HCT116 (cell line): ENCODE measurements at regions not wholly inside any gene's neighbourhood (a gene's known extent, or its start where the extent isn't known, plus 50 kb on each side); places are given as distances from the start of the nearest gene placed in this dataset.

ENCODE experiments used
- ATAC-seq: fragments of 200-7000 bp; cut with Tn5 transposase; 2 replicates; pipeline ENCODE4 v1.9.1; 2020; ENCODE audit warnings: mild to moderate bottlenecking, moderate library complexity
- BruUV-seq: library from RNA; stranded (reverse); fragments of 400-500 nt; replicated peaks from 2 replicates; lab custom pipeline; 2021; lab: Mats Ljungman, UMichigan
- CTCF ChIA-PET: fragments of 300-600 bp; sonication (Branson Sonifier 250); formaldehyde crosslinking; loops from one replicate; lab custom pipeline; 2021; ENCODE audit warnings: antibody characterized with exemption; lab: Charles Lee
- POLR2A ChIA-PET: fragments of 300-600, 350-600 bp; sonication (Branson Sonifier 250); formaldehyde crosslinking; loops from one replicate; lab custom pipeline; 2021; ENCODE audit warnings: antibody characterized with exemption; lab: Charles Lee
- RAD21 ChIA-PET, 2 experiments: fragments of 300-600 bp; sonication (Branson Sonifier 250); formaldehyde crosslinking; loops; one replicate each; lab custom pipeline; 2023; ENCODE audit warnings: low total read pairs in 2 of 2; ENCODE audit not compliant: uncharacterized antibody in 2 of 2, unreplicated experiment in 2 of 2, low non-redundant PET in 1 of 2; lab: Charles Lee
- DNase-seq: peaks from one replicate; pipeline ENCODE4 v3.0.0-alpha.2; 2010; ENCODE audit warnings: low read depth, low spot score
- H2AFZ ChIP-seq: fragments of 200-600 bp; shearing (Covaris generic), sonication (generic); 2 replicates; pipeline ENCODE4 v1.6.1; 2017; ENCODE audit warnings: low read depth, mixed run types, mixed read lengths, antibody characterized with exemption, low read length; ENCODE audit not compliant: poor library complexity, severe bottlenecking
- H3K27ac ChIP-seq: 2 replicates; pipeline ENCODE4 v1.5.1; 2012; ENCODE audit warnings: low read depth, low read length
- H3K27me3 ChIP-seq: fragments of 200-600 bp; sonication (generic); 2 replicates; pipeline ENCODE4 v1.6.1; 2016; ENCODE audit warnings: mixed run types, low read length, mixed read lengths; ENCODE audit not compliant: insufficient read depth
- H3K36me3 ChIP-seq, 2 experiments: fragments of 200-500 bp in 1 of 2; fragments of 200-600 bp in 1 of 2; sonication (Bioruptor generic) in 1 of 2; sonication (generic) in 1 of 2; 2 replicates each; pipeline versions ENCODE4 v1.5.1 to v1.6.1; 2014 to 2016; ENCODE audit warnings: low read length in 2 of 2, inconsistent platforms in 1 of 2, mixed read lengths in 1 of 2, mixed run types in 1 of 2; ENCODE audit not compliant: insufficient read depth in 2 of 2, control insufficient read depth in 1 of 2
- H3K4me1 ChIP-seq, 2 experiments: fragments of 200-600 bp in 1 of 2; sonication (generic) in 1 of 2; 2 replicates each; pipeline versions ENCODE4 v1.5.1 to v1.6.1; 2012 to 2017; ENCODE audit warnings: low read length in 2 of 2, inconsistent platforms in 1 of 2, mild to moderate bottlenecking in 1 of 2, mixed read lengths in 1 of 2, mixed run types in 1 of 2, moderate library complexity in 1 of 2; ENCODE audit not compliant: insufficient read depth in 2 of 2, control insufficient read depth in 1 of 2
- H3K4me2 ChIP-seq: fragments of 200-600 bp; sonication (generic); 2 replicates; pipeline ENCODE4 v1.6.1; 2017; ENCODE audit warnings: mixed run types, low read length, mixed read lengths
- H3K4me3 ChIP-seq, 2 experiments: fragments of 200-600 bp in 1 of 2; sonication (generic) in 1 of 2; replicated peaks in 1 of 2; 2 replicates each; pipeline ENCODE4 v1.5.1; 2011 to 2016; ENCODE audit warnings: low read length in 2 of 2, control low read depth in 1 of 2, low read depth in 1 of 2, mild to moderate bottlenecking in 1 of 2, mixed read lengths in 1 of 2, mixed run types in 1 of 2
- H3K79me2 ChIP-seq: fragments of 200-600 bp; sonication (generic); 2 replicates; pipeline ENCODE4 v1.6.1; 2017; ENCODE audit warnings: mild to moderate bottlenecking, mixed run types, low read length, moderate library complexity, mixed read lengths; ENCODE audit not compliant: insufficient read depth
- H3K9ac ChIP-seq: fragments of 200-600 bp; sonication (generic); 2 replicates; pipeline ENCODE4 v1.6.1; 2016; ENCODE audit warnings: low read length, mixed read lengths
- H3K9me2 ChIP-seq: fragments of 200-600 bp; sonication (generic), shearing (Covaris generic); 2 replicates; pipeline ENCODE4 v1.6.1; 2017; ENCODE audit warnings: mixed run types, mild to moderate bottlenecking, moderate library complexity; ENCODE audit not compliant: insufficient read depth
- H3K9me3 ChIP-seq, 2 experiments: fragments of 200-500 bp in 1 of 2; fragments of 200-600 bp in 1 of 2; sonication (Bioruptor generic) in 1 of 2; sonication (generic) in 1 of 2; 2 replicates each; pipeline ENCODE4 v1.6.1; 2014 to 2017; ENCODE audit warnings: low read length in 2 of 2, mixed read lengths in 2 of 2, inconsistent platforms in 1 of 2, low read depth in 1 of 2, mild to moderate bottlenecking in 1 of 2, mixed run types in 1 of 2, moderate library complexity in 1 of 2; ENCODE audit not compliant: control insufficient read depth in 1 of 2, insufficient read depth in 1 of 2
- H4K20me1 ChIP-seq: fragments of 200-600 bp; sonication (generic), shearing (Covaris generic); 2 replicates; pipeline ENCODE4 v1.6.1; 2017; ENCODE audit warnings: mixed run types, mild to moderate bottlenecking, moderate library complexity; ENCODE audit not compliant: insufficient read depth
- CTCF ChIP-seq, 3 experiments: fragments of 200-600 bp in 1 of 3; sonication (generic) in 1 of 3; IDR thresholded peaks in 2 of 3; conservative IDR thresholded peaks in 1 of 3; 2 replicates each; pipeline ENCODE4 v1.5.1; 2012 to 2017; ENCODE audit warnings: low read depth in 2 of 3, low read length in 2 of 3, antibody characterized with exemption in 1 of 3, borderline replicate concordance in 1 of 3, control low read depth in 1 of 3, mild to moderate bottlenecking in 1 of 3, mixed read lengths in 1 of 3, mixed run types in 1 of 3, moderate library complexity in 1 of 3; ENCODE audit not compliant: insufficient read depth in 1 of 3
- MAX ChIP-seq: IDR thresholded peaks from 2 replicates; pipeline ENCODE4 v1.6.1; 2012
- RAD21 ChIP-seq: IDR thresholded peaks from 2 replicates; pipeline ENCODE4 v1.6.1; 2012; ENCODE audit warnings: low read depth, mild to moderate bottlenecking
- ZFX ChIP-seq: fragments of 450-650 bp; IDR thresholded peaks from 2 replicates; pipeline ENCODE4 v1.6.1; 2017
- ZNF274 ChIP-seq: fragments of 200-500 bp; sonication (Bioruptor generic); IDR thresholded peaks from 2 replicates; pipeline ENCODE4 v1.6.1; 2014; ENCODE audit warnings: mild to moderate bottlenecking, low read depth, low read length, inconsistent platforms
- intact Hi-C: fragments of 100-400 bp; cut with micrococcal nuclease; formaldehyde crosslinking; loops from 2 replicates; pipeline ENCODE4 v1.10.0; 2022

- peak overlapping the region; percentile 99 for H3K27ac ChIP-seq
- no peaks in the 10 kb centered on the region for H3K9me2 ChIP-seq
- no peaks in the 10 kb centered on the region for H3K79me2 ChIP-seq
- H2AFZ ChIP-seq: no peak overlapping the region
- no peaks in the 10 kb centered on the region for H4K20me1 ChIP-seq
- ATAC-seq (no peak), DNase-seq (no peak)
- ChIA-PET RAD21 (interaction anchor here in 1 of 2 experiments (0.7 kb wide), 1 partner anchor 82 kb away, joined by 3 read pairs; no protein-coding TSS in a partner anchor), CTCF (interaction anchor here (0.6 kb wide), 1 partner anchor 57 kb away, joined by 3 read pairs; no protein-coding TSS in a partner anchor), POLR2A (interaction anchor here (0.8 to 2.8 kb wide), 4 partner anchors 13 to 75 kb away, joined by 3 to 9 read pairs (median 3); no protein-coding TSS in a partner anchor)
- intact Hi-C loops: no loop called here
- peaks cover 0 to under 1% of the 10 kb centered on the region in 2 experiments; a peak in 1 of 4 replicates for H3K36me3 ChIP-seq
- no peaks in the 10 kb centered on the region for H3K27me3 ChIP-seq
- no TSS peak for BruUV-seq
- peak overlapping the region; percentile 16 for H3K4me2 ChIP-seq
- 0 out of 4 replicates have a peak, but pooled peaks cover 0 to 3% of the 10 kb centered on the region in 2 experiments for H3K9me3 ChIP-seq
- no peak overlapping the region for H3K4me3 ChIP-seq
- peaks cover 70 to 76% of the 10 kb centered on the region in 2 experiments for H3K4me1 ChIP-seq
- TF ChIP-seq RAD21 (no peak), ZNF274 (no peak), ZFX (0 out of 2 replicates have a peak, but pooled peaks have one; percentile 7)
- H3K9ac ChIP-seq: peak overlapping the region; percentile 31; the same call in 1 of the 2 replicates
These were observed 89.1 kb upstream of the ERRFI1 start for GRCh38 chr1:8115031-8115768.

GRCh38 chr1:8113262-8114220 lies 87.4 kb upstream of the ERRFI1 start:
- H2AFZ ChIP-seq: peak overlapping the region; percentile 54
- BruUV-seq: no TSS peak
- peaks cover 53 to 59% of the 10 kb centered on the region in 2 experiments for H3K4me1 ChIP-seq

More at GRCh38 chr1:8113262-8114220, 87.4 kb upstream of the ERRFI1 start:
- ChIA-PET CTCF (interaction anchor here (1.2 kb wide), 1 partner anchor 16 kb away, joined by 6 read pairs; no protein-coding TSS in a partner anchor), RAD21 (interaction anchor here in 1 of 2 experiments (0.6 kb wide), 1 partner anchor 160 kb away, joined by 3 read pairs; no protein-coding TSS in a partner anchor), POLR2A (interaction anchor here (1.3 to 1.8 kb wide), 5 partner anchors 12 to 88 kb away, joined by 3 to 8 read pairs (median 6); no protein-coding TSS in a partner anchor)
- H3K79me2 ChIP-seq: no peaks in the 10 kb centered on the region
- peak in 2 of 3 experiments; percentile 39 to 53; a peak in 4 of 6 replicates for TF ChIP-seq CTCF (IDR thresholded peaks at IDR 0.05 in 2 of 3, conservative IDR thresholded peaks at IDR 0.05 in 1 of 3; ENCODE audit: borderline replicate concordance in 1 of 3, insufficient read depth in 1 of 3, low read depth in 2 of 3, low read length in 2 of 3)
- no peak for TF ChIP-seq MAX
- ATAC-seq: peak; percentile 58
- intact Hi-C loops: no loop called here
- H3K27ac ChIP-seq: peak overlapping the region; percentile 79
- H3K36me3 ChIP-seq: peaks cover 0 to 4% of the 10 kb centered on the region in 2 experiments; a peak in 1 of 4 replicates
- DNase-seq: no peak
- H3K9me2 ChIP-seq: no peaks in the 10 kb centered on the region
- H3K9ac ChIP-seq: peak overlapping the region; percentile 55
- H4K20me1 ChIP-seq: no peaks in the 10 kb centered on the region
- H3K4me2 ChIP-seq: peak overlapping the region; percentile 44
- H3K27me3 ChIP-seq: no peaks in the 10 kb centered on the region
- H3K9me3 ChIP-seq: peaks cover 0 to 15% of the 10 kb centered on the region in 2 experiments; a peak in 1 of 4 replicates
- H3K4me3 ChIP-seq: no peak overlapping the region
